ENCODE measurements at regions not wholly inside any gene's neighbourhood (a gene's known extent, or its start where the extent isn't known, plus 50 kb on each side); places are given as distances from the start of the nearest gene placed in this dataset.
A peak's percentile ranks its signal among the peaks of the same experiment; 100 is the strongest.

- DNase-seq: no peak
Observed at GRCh38 chr2:57740891-57741290, 305.7 kb upstream of the VRK2 start.

- DNase-seq: no peak
Observed at GRCh38 chr2:57753636-57754035, 293.0 kb upstream of the VRK2 start.

- DNase-seq: no peak
Observed at GRCh38 chr2:57758686-57759085, 287.9 kb upstream of the VRK2 start.

GRCh38 chr2:57759131-57759530 lies 287.5 kb upstream of the VRK2 start:
- DNase-seq: no peak

GRCh38 chr2:57759822-57760300 lies 286.7 kb upstream of the VRK2 start:
- DNase-seq: peak; percentile 79

GRCh38 chr2:57760381-57760801 lies 286.2 kb upstream of the VRK2 start:
- DNase-seq: no peak

GRCh38 chr2:57776916-57777315 lies 269.7 kb upstream of the VRK2 start:
- no peak for DNase-seq

GRCh38 chr2:57782587-57782986 lies 264.0 kb upstream of the VRK2 start:
- DNase-seq: no peak

- no peak for DNase-seq
Observed at GRCh38 chr2:57793310-57793709, 253.3 kb upstream of the VRK2 start.

- no peak for DNase-seq
Observed at GRCh38 chr2:57796527-57796926, 250.1 kb upstream of the VRK2 start.

GRCh38 chr2:57798346-57798745 lies 248.3 kb upstream of the VRK2 start:
- DNase-seq: no peak

- DNase-seq: no peak
Observed at GRCh38 chr2:57802243-57802642, 244.4 kb upstream of the VRK2 start.

- DNase-seq: no peak
Observed at GRCh38 chr2:57804971-57805370, 241.6 kb upstream of the VRK2 start.

GRCh38 chr2:57806449-57806968 lies 240.1 kb upstream of the VRK2 start:
- no peak for DNase-seq

- DNase-seq: no peak
Observed at GRCh38 chr2:57809230-57809629, 237.4 kb upstream of the VRK2 start.

- no peak for DNase-seq
Observed at GRCh38 chr2:57821088-57821487, 225.5 kb upstream of the VRK2 start.

GRCh38 chr2:57828221-57828620 lies 218.4 kb upstream of the VRK2 start:
- no peak for DNase-seq

GRCh38 chr2:57834666-57835065 lies 211.9 kb upstream of the VRK2 start:
- DNase-seq: no peak

- DNase-seq: no peak
Observed at GRCh38 chr2:57842531-57842930, 204.1 kb upstream of the VRK2 start.

GRCh38 chr2:57843158-57843557 lies 203.4 kb upstream of the VRK2 start:
- no peak for DNase-seq

- no peak for DNase-seq
Observed at GRCh38 chr2:57848723-57849122, 197.9 kb upstream of the VRK2 start.

GRCh38 chr2:57849843-57850242 lies 196.8 kb upstream of the VRK2 start:
- no peak for DNase-seq

- DNase-seq: no peak
Observed at GRCh38 chr2:57850415-57851130, 196.0 kb upstream of the VRK2 start.

- DNase-seq: no peak
Observed at GRCh38 chr2:57855212-57855611, 191.4 kb upstream of the VRK2 start.

- no peak for DNase-seq
Observed at GRCh38 chr2:57859755-57860154, 186.9 kb upstream of the VRK2 start.
